Gastrocnemius medialis (tissue), 4 donors: ENCODE measurements at regions not wholly inside any gene's neighbourhood (a gene's known extent, or its start where the extent isn't known, plus 50 kb on each side); places are given as distances from the start of the nearest gene placed in this dataset.

ENCODE experiments used
- ATAC-seq, 2 donors: fragments of 150-250 bp; one replicate each; pipeline ENCODE4 v1.9.1; 2016
- DNase-seq, 2 donors: peaks; one replicate each; pipeline ENCODE4 v3.0.0-alpha.2; 2019
- H3K27ac ChIP-seq, 4 donors: fragments of 200-600 bp; sonication (generic); 1 replicate in 1 of 4; 2 replicates in 3 of 4; pipeline ENCODE4 v1.5.1; 2016 to 2018; ENCODE audit warnings: mild to moderate bottlenecking in 2 of 4, moderate library complexity in 1 of 4
- H3K27me3 ChIP-seq, 3 donors: fragments of 200-600 bp; sonication (generic) in 2 of 3; 1 replicate in 1 of 3; 2 replicates in 2 of 3; pipeline versions ENCODE4 v1.5.1 to v1.6.0; 2016 to 2019; ENCODE audit warnings: mild to moderate bottlenecking in 1 of 3, moderate library complexity in 1 of 3
- H3K36me3 ChIP-seq, 2 donors: fragments of 200-600 bp; sonication (generic) in 1 of 2; one replicate each; pipeline ENCODE4 v1.5.1; 2017 to 2018
- H3K4me1 ChIP-seq, 2 donors: fragments of 200-600 bp; sonication (generic) in 1 of 2; one replicate each; pipeline ENCODE4 v1.5.1; 2016 to 2017; ENCODE audit warnings: mild to moderate bottlenecking in 2 of 2
- H3K4me3 ChIP-seq, 4 donors: fragments of 200-600 bp; sonication (generic) in 3 of 4; 1 replicate in 1 of 4; 2 replicates in 3 of 4; pipeline ENCODE4 v1.5.1; 2016 to 2019; ENCODE audit warnings: mild to moderate bottlenecking in 2 of 4
- H3K9me3 ChIP-seq, 3 donors: fragments of 200-600 bp; sonication (generic) in 2 of 3; 1 replicate in 1 of 3; 2 replicates in 2 of 3; pipeline ENCODE4 v1.5.1; 2016 to 2019
- POLR2A ChIP-seq, 2 donors: fragments of 450-650 bp; IDR thresholded peaks; one replicate each; pipeline ENCODE4 v1.6.1; 2017; ENCODE audit warnings: antibody characterized with exemption in 2 of 2, mild to moderate bottlenecking in 2 of 2, moderate library complexity in 2 of 2
- in situ Hi-C, 4 donors: fragments of 200-750 bp; cut with MboI; loops; one replicate each; pipeline versions ENCODE4 v1.15.0 to v1.8.0; 2017; ENCODE audit warnings: low sequenced_read_pairs in 4 of 4
- intact Hi-C: fragments of 100-400 bp; cut with DNase I; formaldehyde crosslinking; loops from one replicate; pipeline ENCODE4 v1.15.1; 2023; ENCODE audit warnings: low total_unique reads
- TF ChIP-seq, protein P1 (sequence below), 5 experiments: fragments of 450-650 bp in 3 of 5; fragments of 200-600 bp in 2 of 5; sonication (generic) in 2 of 5; IDR thresholded peaks in 4 of 5; conservative IDR thresholded peaks in 1 of 5; 1 replicate in 4 of 5; 2 replicates in 1 of 5; pipeline ENCODE4 v1.5.1; 2016 to 2019; ENCODE audit warnings: antibody characterized with exemption in 5 of 5, mild to moderate bottlenecking in 3 of 5, moderate library complexity in 3 of 5

DNA sequence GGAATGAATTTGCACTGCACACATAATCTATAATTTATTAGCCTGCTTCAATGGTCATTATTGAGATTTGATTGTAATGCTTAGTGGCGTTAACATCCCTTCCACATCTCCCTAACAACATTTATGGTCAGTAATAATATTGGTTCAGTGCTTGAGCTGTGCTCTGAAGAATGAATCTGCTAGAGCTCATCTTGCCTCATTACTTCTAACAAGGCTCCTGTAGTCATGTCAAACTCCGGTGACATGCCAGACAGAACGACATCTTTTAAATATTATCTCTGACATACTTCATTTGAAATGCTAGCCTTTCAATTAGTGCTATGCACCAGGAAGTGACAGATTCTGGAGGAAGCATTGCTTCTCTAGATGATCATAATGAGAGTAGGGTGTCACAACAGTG, 240.3 kb upstream of the BTBD3 start:
- in situ Hi-C loops (loop anchor here in 2 of 4 donors (10.0 to 25.0 kb wide), 2 partner anchors 1410 to 1427 kb away; no protein-coding TSS in a partner anchor), intact Hi-C loops (no loop called here)

DNA sequence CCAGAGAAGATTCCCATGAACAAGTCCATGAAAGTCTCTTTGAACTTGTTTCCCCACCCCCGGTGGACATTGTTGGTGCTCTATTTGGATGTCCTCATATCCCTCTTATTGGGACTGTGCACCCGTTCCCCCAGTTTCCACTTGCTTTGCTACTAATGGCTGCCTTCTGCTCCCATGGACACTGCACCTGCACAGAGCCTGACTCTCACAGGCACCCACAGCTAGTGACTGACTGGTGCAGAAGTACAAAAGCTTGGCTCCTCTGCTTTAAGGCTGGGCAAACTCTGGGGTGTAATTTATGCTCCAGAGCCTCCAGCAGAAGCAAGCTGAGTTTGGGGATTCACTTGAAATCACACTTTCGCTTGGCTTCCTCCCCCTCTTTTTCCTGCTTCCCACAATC, 239.9 kb upstream of the BTBD3 start:
- ATAC-seq (no peak), DNase-seq (no peak)
- no peak overlapping the region for H3K27ac ChIP-seq
- H3K9me3 ChIP-seq = no peaks in the 10 kb centered on the region
- no peaks in the 10 kb centered on the region for H3K36me3 ChIP-seq
- H3K4me3 ChIP-seq = no peak overlapping the region
- intact Hi-C loops (no loop called here), in situ Hi-C loops (loop anchor here in 2 of 4 donors (10.0 to 25.0 kb wide), 2 partner anchors 1409 to 1427 kb away; no protein-coding TSS in a partner anchor)
- no peak for TF ChIP-seq POLR2A (IDR thresholded peaks at IDR 0.05)
- TF ChIP-seq, protein P1, sequence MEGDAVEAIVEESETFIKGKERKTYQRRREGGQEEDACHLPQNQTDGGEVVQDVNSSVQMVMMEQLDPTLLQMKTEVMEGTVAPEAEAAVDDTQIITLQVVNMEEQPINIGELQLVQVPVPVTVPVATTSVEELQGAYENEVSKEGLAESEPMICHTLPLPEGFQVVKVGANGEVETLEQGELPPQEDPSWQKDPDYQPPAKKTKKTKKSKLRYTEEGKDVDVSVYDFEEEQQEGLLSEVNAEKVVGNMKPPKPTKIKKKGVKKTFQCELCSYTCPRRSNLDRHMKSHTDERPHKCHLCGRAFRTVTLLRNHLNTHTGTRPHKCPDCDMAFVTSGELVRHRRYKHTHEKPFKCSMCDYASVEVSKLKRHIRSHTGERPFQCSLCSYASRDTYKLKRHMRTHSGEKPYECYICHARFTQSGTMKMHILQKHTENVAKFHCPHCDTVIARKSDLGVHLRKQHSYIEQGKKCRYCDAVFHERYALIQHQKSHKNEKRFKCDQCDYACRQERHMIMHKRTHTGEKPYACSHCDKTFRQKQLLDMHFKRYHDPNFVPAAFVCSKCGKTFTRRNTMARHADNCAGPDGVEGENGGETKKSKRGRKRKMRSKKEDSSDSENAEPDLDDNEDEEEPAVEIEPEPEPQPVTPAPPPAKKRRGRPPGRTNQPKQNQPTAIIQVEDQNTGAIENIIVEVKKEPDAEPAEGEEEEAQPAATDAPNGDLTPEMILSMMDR (IDR thresholded peaks at IDR 0.05 in 4 of 5, conservative IDR thresholded peaks at IDR 0.05 in 1 of 5) = no peak
- H3K4me1 ChIP-seq = no peaks in the 10 kb centered on the region
- H3K27me3 ChIP-seq = no peaks in the 10 kb centered on the region

More for the DNA sequence above, 240.3 kb upstream of the BTBD3 start:
- Histone ChIP-seq H3K4me1 (no peaks in the 10 kb centered on the region), H3K36me3 (no peaks in the 10 kb centered on the region), H3K4me3 (no peak overlapping the region), H3K27me3 (no peaks in the 10 kb centered on the region), H3K27ac (no peak overlapping the region), H3K9me3 (no peaks in the 10 kb centered on the region)
- TF ChIP-seq, protein P1 (IDR thresholded peaks at IDR 0.05 in 4 of 5, conservative IDR thresholded peaks at IDR 0.05 in 1 of 5) = no peak
- DNase-seq = no peak
- ATAC-seq = no peak

DNA sequence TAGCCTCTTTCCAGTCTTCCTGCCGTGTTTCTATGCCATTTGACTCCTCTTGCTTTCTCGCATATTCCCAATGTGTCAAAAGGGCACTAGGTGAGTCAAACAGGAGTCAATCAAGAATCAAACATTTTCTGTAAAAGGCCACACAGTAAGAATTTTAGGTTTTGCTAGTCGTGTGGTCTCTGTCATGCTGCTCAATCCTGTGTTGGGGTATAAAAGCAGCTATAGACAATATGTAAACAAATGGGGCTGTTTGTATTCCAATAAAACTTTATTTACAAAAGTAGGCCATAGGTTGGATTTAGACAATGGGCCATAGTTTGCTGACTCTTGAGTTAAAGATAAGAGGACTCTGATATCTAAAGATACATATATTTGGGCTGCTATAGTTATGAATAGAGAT, 235.4 kb upstream of the BTBD3 start:
- Histone ChIP-seq H3K27me3 (peaks cover 0 to 3% (median 0%) of the 10 kb centered on the region in 3 donors), H3K4me1 (no peaks in the 10 kb centered on the region), H3K4me3 (no peak overlapping the region), H3K27ac (no peak overlapping the region), H3K9me3 (no peaks in the 10 kb centered on the region), H3K36me3 (no peaks in the 10 kb centered on the region)
- intact Hi-C loops (no loop called here), in situ Hi-C loops (loop anchor here in 1 of 4 donors (25.0 kb wide), 1 partner anchor 1405 kb away; no protein-coding TSS in a partner anchor)
- ATAC-seq (no peak), DNase-seq (no peak)
- no peak for TF ChIP-seq POLR2A (IDR thresholded peaks at IDR 0.05)
- TF ChIP-seq, protein P1 (IDR thresholded peaks at IDR 0.05 in 4 of 5, conservative IDR thresholded peaks at IDR 0.05 in 1 of 5) = no peak

DNA sequence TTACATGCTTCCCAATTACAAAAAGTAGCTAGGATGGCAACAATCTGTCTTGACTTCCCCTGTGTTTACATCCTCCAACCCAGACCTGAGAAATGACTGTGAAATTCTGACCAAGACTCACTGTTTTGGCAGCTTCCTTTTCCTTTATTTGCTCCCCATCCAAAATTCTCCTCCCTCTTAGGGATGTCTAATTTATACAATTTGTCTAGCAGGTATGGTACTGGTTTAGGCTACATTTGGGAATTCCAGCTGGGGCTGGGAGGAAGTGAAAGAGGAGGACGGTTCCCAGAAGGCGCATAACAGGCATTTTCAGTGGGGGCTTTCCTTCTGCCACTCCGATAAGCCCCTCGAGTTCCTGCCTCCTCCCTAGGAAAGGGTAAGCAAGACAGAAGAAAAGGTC, 231.5 kb upstream of the BTBD3 start:
- ATAC-seq (no peak), DNase-seq (no peak)
- TF ChIP-seq, protein P1 (IDR thresholded peaks at IDR 0.05 in 4 of 5, conservative IDR thresholded peaks at IDR 0.05 in 1 of 5) = no peak
- no peak for TF ChIP-seq POLR2A (IDR thresholded peaks at IDR 0.05)
- H3K36me3 ChIP-seq = no peaks in the 10 kb centered on the region
- intact Hi-C loops = no loop called here
- no peaks in the 10 kb centered on the region for H3K4me1 ChIP-seq
- peaks cover 0 to 3% (median 0%) of the 10 kb centered on the region in 3 donors for H3K27me3 ChIP-seq
- H3K9me3 ChIP-seq = no peaks in the 10 kb centered on the region
- no peak overlapping the region for H3K4me3 ChIP-seq
- H3K27ac ChIP-seq = no peak overlapping the region
- in situ Hi-C loops = loop anchor here in 1 of 4 donors (25.0 kb wide), 1 partner anchor 1401 kb away; no protein-coding TSS in a partner anchor
